PC-3 (cell line): ENCODE measurements at regions not wholly inside any gene's neighbourhood (a gene's known extent, or its start where the extent isn't known, plus 50 kb on each side); places are given as distances from the start of the nearest gene placed in this dataset.

Experiments
- CTCF ChIP-seq: fragments of 300-600 bp; sonication (generic); conservative IDR thresholded peaks from 2 replicates; pipeline ENCODE4 v1.5.1; 2017; ENCODE audit warnings: antibody characterized with exemption, low read depth, mild to moderate bottlenecking, low read length
- EZH2 ChIP-seq: fragments of 300-600 bp; sonication (generic); IDR thresholded peaks from one replicate; pipeline ENCODE4 v1.6.1; 2017; ENCODE audit warnings: antibody characterized with exemption, mild to moderate bottlenecking, low read length; ENCODE audit not compliant: unreplicated experiment

- TF ChIP-seq CTCF: peak; percentile 86
- TF ChIP-seq EZH2: no peak
These were observed 90.8 kb upstream of the SHANK2 start for GRCh38 chr11:71342951-71343827.
